HEK293T (cell line): ENCODE measurements at regions not wholly inside any gene's neighbourhood (a gene's known extent, or its start where the extent isn't known, plus 50 kb on each side); places are given as distances from the start of the nearest gene placed in this dataset.

Experiments used
- BHLHE40 ChIP-seq: fragments of 450-650 bp; IDR thresholded peaks from 2 replicates; pipeline ENCODE4 v1.6.1; 2016; ENCODE audit warnings: mild to moderate bottlenecking, moderate library complexity, borderline replicate concordance
- ELF4 ChIP-seq: fragments of 450-650 bp; IDR thresholded peaks from 2 replicates; pipeline ENCODE4 v1.6.1; 2017; ENCODE audit warnings: antibody characterized with exemption
- FOXM1 ChIP-seq: fragments of 450-650 bp; IDR thresholded peaks from 2 replicates; pipeline ENCODE4 v1.6.1; 2017; ENCODE audit warnings: mild to moderate bottlenecking, borderline replicate concordance
- L3MBTL2 ChIP-seq: fragments of 450-650 bp; conservative IDR thresholded peaks from 2 replicates; pipeline ENCODE4 v1.6.1; 2016; ENCODE audit warnings: mild to moderate bottlenecking
- NFRKB ChIP-seq: fragments of 450-650 bp; IDR thresholded peaks from 2 replicates; pipeline ENCODE4 v1.6.1; 2016; ENCODE audit warnings: mild to moderate bottlenecking, moderate library complexity

GRCh38 chr12:88716240-88716639, 136.0 kb upstream of the KITLG start:
- TF ChIP-seq L3MBTL2: no peak
- no peak for TF ChIP-seq FOXM1
- no peak for TF ChIP-seq BHLHE40
- no peak for TF ChIP-seq ELF4
- no peak for TF ChIP-seq NFRKB
